ENCODE measurements at regions not wholly inside any gene's neighbourhood (a gene's known extent, or its start where the extent isn't known, plus 50 kb on each side); places are given as distances from the start of the nearest gene placed in this dataset.

DNA sequence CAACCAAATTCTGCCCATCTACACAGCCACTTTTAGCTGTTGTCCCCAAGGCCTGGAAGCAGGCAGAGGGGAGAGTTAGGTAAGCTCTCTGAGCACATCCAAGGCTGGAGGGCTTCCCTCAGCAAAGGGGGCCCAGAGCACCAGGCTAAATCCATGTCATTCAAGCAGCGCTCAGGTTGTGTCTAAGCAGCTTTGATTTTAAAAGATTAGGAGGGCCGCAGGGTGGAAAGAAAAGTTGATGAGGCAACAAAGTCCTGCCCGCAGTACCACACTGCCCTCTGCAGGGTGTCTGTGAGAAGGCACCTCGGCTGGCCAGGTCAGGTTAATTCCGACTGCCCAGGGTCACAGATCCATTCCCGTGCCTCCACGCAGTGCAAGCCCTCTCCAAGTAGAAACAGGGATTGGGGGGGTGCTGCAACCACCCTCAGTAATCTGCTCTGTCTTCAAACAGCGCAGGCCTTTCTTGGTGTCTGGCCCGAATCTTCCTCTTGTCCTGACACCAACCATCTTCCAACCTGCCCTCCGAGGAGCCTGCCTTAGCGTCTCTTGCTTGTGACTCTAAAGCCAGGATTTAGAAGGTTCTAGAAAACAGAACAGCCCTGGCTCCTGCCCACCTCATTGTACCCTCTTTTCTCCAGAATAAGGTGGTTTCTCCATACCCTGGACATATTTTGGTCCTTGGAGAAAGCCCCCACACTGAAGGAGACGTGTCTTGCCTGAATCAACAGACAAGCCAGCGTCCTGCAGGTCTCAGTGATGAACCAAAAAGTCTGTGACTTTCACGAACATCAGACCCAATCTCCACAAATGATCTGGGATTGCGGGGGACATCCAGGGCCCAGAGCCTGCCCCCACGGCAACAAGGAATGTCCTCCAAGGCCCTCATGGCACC lies 289.2 kb downstream of the TNS1 start:
- H3K27me3 ChIP-seq (ENCODE audit: control insufficient read depth in 1 of 2, insufficient read depth in 2 of 2, low read length in 1 of 2) = no peaks in the 10 kb centered on the region
- no peak overlapping the region for H3K4me3 ChIP-seq (ENCODE audit: low read length in 2 of 2)
- peaks cover 0 to 2% of the 10 kb centered on the region in 2 donors for H3K4me1 ChIP-seq (ENCODE audit: control insufficient read depth in 1 of 2, insufficient read depth in 2 of 2, low read length in 2 of 2)
- WGBS, 2 donors = 30 to 31% methylated on average over 16 of the region's 16 CpGs
- H3K9me3 ChIP-seq (ENCODE audit: control insufficient read depth, low read length) = no peaks in the 10 kb centered on the region
- peak overlapping the region in 1 of 2 donors; percentile 29 for H3K27ac ChIP-seq (ENCODE audit: low read depth in 1 of 2, low read length in 2 of 2)
- DNase-seq (peak; percentile 85 to 93), ATAC-seq (ENCODE audit: low FRiP score) (peak; percentile 93)
- peaks cover 0 to 2% of the 10 kb centered on the region in 2 donors for H3K36me3 ChIP-seq (ENCODE audit: control insufficient read depth in 1 of 2, insufficient read depth in 2 of 2, low read length in 1 of 2)
- intact Hi-C loops (cut with DNase I) = loop anchor here (5.0 to 10.0 kb wide), 5 partner anchors 61 to 1026 kb away; partner anchors contain the start of gene IGFBP5 (in 1 of the 2)

DNA sequence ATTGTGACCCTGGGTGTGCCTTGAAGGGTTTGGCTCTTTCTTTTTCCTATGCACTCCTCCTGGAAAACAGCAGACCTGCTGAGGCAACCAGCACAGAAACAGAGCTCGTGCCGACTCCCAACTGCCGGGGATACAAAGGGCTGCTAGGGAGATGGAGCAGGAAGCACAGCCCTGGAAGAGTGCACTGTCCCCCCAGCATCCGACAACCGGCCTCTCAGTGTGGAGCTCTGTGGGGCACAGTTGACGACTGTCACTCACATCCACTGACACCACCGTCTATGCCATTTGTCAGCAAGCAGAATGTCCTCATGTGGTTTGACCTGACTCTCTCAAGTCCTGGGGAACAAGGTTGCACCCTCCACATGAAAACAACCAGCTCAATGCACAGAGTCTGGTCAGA lies 290.4 kb downstream of the TNS1 start:
- no peak for DNase-seq
- H3K4me1 ChIP-seq (ENCODE audit: control insufficient read depth in 1 of 2, insufficient read depth in 2 of 2, low read length in 2 of 2) = peaks cover 0 to 2% of the 10 kb centered on the region in 2 donors
- intact Hi-C loops (cut with DNase I) = loop anchor here (5.0 to 10.0 kb wide), 5 partner anchors 60 to 1025 kb away; partner anchors contain the start of gene IGFBP5 (in 1 of the 2)

DNA sequence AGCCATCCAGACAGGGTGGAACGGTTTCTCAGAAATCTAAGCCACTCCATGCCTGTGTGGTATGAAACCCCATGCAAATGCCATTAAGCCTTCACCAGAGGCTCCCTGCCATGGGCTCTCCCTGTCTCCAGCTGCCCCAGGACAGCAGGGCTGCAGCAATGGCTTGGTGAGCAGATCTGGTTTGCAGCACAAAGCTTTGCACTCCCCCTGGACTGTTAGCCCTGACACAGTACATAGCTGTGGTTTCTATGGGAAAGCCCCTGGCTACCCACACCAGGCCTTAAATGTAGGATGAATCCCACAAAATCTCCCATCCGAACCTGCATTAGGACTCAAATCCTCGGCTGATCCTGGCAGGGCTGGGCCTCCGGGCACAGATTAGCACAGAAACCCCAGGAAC lies 291.6 kb downstream of the TNS1 start:
- DNase-seq (no peak), ATAC-seq (ENCODE audit: low FRiP score) (no peak)
- WGBS, 2 donors = 82 to 86% methylated on average over 4 of the region's 4 CpGs
- no peaks in the 10 kb centered on the region for H3K9me3 ChIP-seq (ENCODE audit: control insufficient read depth, low read length)
- no peak overlapping the region for H3K4me3 ChIP-seq (ENCODE audit: low read length in 2 of 2)
- H3K36me3 ChIP-seq (ENCODE audit: control insufficient read depth in 1 of 2, insufficient read depth in 2 of 2, low read length in 1 of 2) = peaks cover 0 to 2% of the 10 kb centered on the region in 2 donors
- no peaks in the 10 kb centered on the region for H3K27me3 ChIP-seq (ENCODE audit: control insufficient read depth in 1 of 2, insufficient read depth in 2 of 2, low read length in 1 of 2)
- intact Hi-C loops (cut with DNase I) = loop anchor here (5.0 to 10.0 kb wide), 5 partner anchors 59 to 1024 kb away; partner anchors contain the start of gene IGFBP5 (in 1 of the 2)
- peaks cover 0 to 7% of the 10 kb centered on the region in 2 donors for H3K4me1 ChIP-seq (ENCODE audit: control insufficient read depth in 1 of 2, insufficient read depth in 2 of 2, low read length in 2 of 2)
- no peak overlapping the region for H3K27ac ChIP-seq (ENCODE audit: low read depth in 1 of 2, low read length in 2 of 2)

More for the DNA sequence above, 290.4 kb downstream of the TNS1 start:
- H3K27me3 ChIP-seq (ENCODE audit: control insufficient read depth in 1 of 2, insufficient read depth in 2 of 2, low read length in 1 of 2) = no peaks in the 10 kb centered on the region
- H3K36me3 ChIP-seq (ENCODE audit: control insufficient read depth in 1 of 2, insufficient read depth in 2 of 2, low read length in 1 of 2) = peaks cover 0 to 2% of the 10 kb centered on the region in 2 donors
- H3K27ac ChIP-seq (ENCODE audit: low read depth in 1 of 2, low read length in 2 of 2) = no peak overlapping the region
- no peaks in the 10 kb centered on the region for H3K9me3 ChIP-seq (ENCODE audit: control insufficient read depth, low read length)
- 95 to 97% methylated on average over 7 of the region's 7 CpGs for WGBS, 2 donors
- ATAC-seq (ENCODE audit: low FRiP score) = no peak
- no peak overlapping the region for H3K4me3 ChIP-seq (ENCODE audit: low read length in 2 of 2)

DNA sequence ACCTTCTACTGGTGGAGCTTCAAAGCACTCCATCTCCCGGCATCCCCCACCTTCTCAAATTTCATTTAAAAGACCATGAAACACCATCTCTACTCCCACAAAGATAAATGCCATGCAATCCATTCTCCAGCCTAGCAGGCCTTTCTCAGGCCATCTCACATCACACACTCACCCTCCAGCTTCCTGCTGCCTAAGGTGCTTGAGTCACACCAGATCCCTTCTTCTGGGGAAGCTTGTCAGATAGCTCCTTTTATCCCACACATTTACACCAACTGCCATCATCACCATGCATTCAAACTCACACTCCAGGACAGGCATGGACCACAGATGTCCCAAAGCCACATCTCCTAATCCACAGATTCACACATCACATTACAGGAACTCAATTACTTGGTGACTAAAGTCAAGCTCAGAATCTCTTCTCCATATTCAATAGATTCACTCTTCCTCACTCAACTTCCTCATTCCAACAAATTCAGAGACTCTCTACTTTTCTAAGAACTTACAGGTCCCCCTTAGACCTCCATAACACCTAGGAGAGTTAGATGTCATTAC lies 292.5 kb downstream of the TNS1 start:
- no peak overlapping the region for H3K27ac ChIP-seq (ENCODE audit: low read depth in 1 of 2, low read length in 2 of 2)
- intact Hi-C loops (cut with DNase I) = loop anchor here (5.0 to 10.0 kb wide), 5 partner anchors 58 to 1023 kb away; partner anchors contain the start of gene IGFBP5 (in 1 of the 2)
- no peak for DNase-seq
- peaks cover 0 to 7% of the 10 kb centered on the region in 2 donors for H3K4me1 ChIP-seq (ENCODE audit: control insufficient read depth in 1 of 2, insufficient read depth in 2 of 2, low read length in 2 of 2)
- 86% methylated on average over 1 of the region's 1 CpG for WGBS, 2 donors
- H3K9me3 ChIP-seq (ENCODE audit: control insufficient read depth, low read length) = no peaks in the 10 kb centered on the region
- no peaks in the 10 kb centered on the region for H3K27me3 ChIP-seq (ENCODE audit: control insufficient read depth in 1 of 2, insufficient read depth in 2 of 2, low read length in 1 of 2)
- H3K36me3 ChIP-seq (ENCODE audit: control insufficient read depth in 1 of 2, insufficient read depth in 2 of 2, low read length in 1 of 2) = peaks cover 0 to 2% of the 10 kb centered on the region in 2 donors
- ATAC-seq (ENCODE audit: low FRiP score) = no peak
- H3K4me3 ChIP-seq (ENCODE audit: low read length in 2 of 2) = no peak overlapping the region

DNA sequence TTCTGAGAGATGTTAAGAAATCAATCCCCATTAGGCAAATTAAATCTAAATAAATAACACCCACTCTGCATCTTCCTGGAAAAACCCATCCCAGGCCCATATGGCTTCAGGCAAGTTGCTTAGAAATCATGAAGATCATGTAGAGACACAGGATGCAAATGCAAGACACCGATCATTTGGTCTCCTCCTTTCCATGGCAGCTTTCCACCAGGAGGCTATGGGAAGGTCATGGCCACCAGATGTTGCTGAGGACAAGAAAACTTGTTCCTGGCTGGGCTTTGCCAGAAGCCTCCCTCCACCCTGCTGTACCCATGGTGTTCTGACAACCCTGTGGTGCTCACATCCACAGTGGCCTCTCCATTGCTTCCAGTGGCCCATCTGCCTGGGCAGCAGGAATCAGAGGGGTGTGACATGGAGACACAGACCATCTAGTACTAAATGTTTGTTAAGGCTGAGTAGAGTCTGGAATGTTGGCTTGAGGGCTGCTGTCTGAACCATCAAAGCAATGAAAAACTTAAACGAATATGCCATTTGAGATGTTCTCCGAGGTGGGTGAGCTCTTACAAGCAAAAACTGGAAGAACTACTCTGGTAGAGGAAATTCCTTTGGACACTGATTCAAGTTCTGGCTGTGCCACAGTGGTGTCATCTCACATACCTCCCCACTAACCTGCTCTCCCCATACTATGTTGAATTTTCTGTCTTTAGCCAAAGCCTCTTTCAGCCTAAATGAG lies 293.2 kb downstream of the TNS1 start:
- no peaks in the 10 kb centered on the region for H3K27me3 ChIP-seq (ENCODE audit: control insufficient read depth in 1 of 2, insufficient read depth in 2 of 2, low read length in 1 of 2)
- H3K9me3 ChIP-seq (ENCODE audit: control insufficient read depth, low read length) = no peaks in the 10 kb centered on the region
- 75 to 81% methylated on average over 3 of the region's 3 CpGs for WGBS, 2 donors
- intact Hi-C loops (cut with DNase I) = loop anchor here (5.0 to 10.0 kb wide), 5 partner anchors 57 to 1022 kb away; partner anchors contain the start of gene IGFBP5 (in 1 of the 2)
- no peak overlapping the region for H3K4me3 ChIP-seq (ENCODE audit: low read length in 2 of 2)
- no peak overlapping the region for H3K27ac ChIP-seq (ENCODE audit: low read depth in 1 of 2, low read length in 2 of 2)
- no peak for ATAC-seq (ENCODE audit: low FRiP score)
- no peak for DNase-seq
- peaks cover 4 to 7% of the 10 kb centered on the region in 2 donors for H3K4me1 ChIP-seq (ENCODE audit: control insufficient read depth in 1 of 2, insufficient read depth in 2 of 2, low read length in 2 of 2)
- peaks cover 0 to 2% of the 10 kb centered on the region in 2 donors for H3K36me3 ChIP-seq (ENCODE audit: control insufficient read depth in 1 of 2, insufficient read depth in 2 of 2, low read length in 1 of 2)

DNA sequence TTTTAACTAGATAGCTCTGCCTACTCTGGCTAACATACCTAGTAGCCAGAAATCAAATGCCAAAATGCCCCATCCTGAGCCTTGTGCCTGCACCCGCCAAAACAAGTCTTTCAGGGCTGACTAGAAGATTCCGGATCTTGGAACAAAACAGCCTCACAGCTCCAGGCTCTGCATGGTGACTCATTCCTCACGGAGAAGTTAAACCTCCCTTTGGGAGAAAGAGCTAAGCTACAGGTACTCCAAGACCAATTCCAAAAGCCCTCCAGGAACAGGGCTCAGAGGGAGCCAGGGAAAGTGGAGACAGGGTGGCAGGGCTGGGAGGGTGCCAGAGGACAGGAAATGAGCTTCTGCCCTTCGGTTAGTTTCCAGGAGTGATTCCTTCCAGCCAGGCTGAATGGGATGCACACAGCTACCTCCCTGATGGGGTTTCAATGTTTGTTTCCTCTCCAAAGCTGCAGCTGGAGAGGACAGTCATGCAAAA lies 295.6 kb downstream of the TNS1 start:
- WGBS, 2 donors = 4 to 6% methylated on average over 4 of the region's 4 CpGs
- DNase-seq (no peak), ATAC-seq (ENCODE audit: low FRiP score) (peak; percentile 54)
- Histone ChIP-seq H3K4me1 (ENCODE audit: control insufficient read depth in 1 of 2, insufficient read depth in 2 of 2, low read length in 2 of 2) (peaks cover 4 to 7% of the 10 kb centered on the region in 2 donors), H3K4me3 (ENCODE audit: low read length in 2 of 2) (no peak overlapping the region), H3K27me3 (ENCODE audit: control insufficient read depth in 1 of 2, insufficient read depth in 2 of 2, low read length in 1 of 2) (no peaks in the 10 kb centered on the region), H3K9me3 (ENCODE audit: control insufficient read depth, low read length) (no peaks in the 10 kb centered on the region), H3K27ac (ENCODE audit: low read depth in 1 of 2, low read length in 2 of 2) (peak overlapping the region in 1 of 2 donors; percentile 90), H3K36me3 (ENCODE audit: control insufficient read depth in 1 of 2, insufficient read depth in 2 of 2, low read length in 1 of 2) (peaks cover 0 to 2% of the 10 kb centered on the region in 2 donors)
- intact Hi-C loops (cut with DNase I) = no loop called here

DNA sequence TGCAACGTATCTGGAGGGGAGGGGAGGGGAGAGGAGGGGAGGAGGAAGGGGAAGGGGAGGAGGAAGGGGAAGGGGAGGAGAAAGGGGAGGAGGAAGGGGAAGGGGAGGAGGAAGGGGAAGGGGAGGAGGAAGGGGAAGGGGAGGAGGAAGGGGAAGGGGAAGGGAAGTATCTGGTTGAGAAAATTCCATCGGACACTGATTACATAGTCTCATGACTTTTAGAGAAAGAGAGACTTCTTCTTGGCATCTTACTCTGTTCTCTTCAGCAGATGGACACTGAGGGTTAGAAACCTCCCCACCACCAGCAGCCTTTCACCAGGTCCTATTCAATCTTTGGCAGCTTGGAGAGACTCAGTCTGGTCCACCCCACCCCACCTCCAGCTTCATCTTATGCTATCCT lies 296.3 kb downstream of the TNS1 start:
- no peaks in the 10 kb centered on the region for H3K9me3 ChIP-seq (ENCODE audit: control insufficient read depth, low read length)
- peak overlapping the region in 1 of 2 donors; percentile 90 for H3K27ac ChIP-seq (ENCODE audit: low read depth in 1 of 2, low read length in 2 of 2)
- ATAC-seq (ENCODE audit: low FRiP score) (no peak), DNase-seq (no peak)
- H3K27me3 ChIP-seq (ENCODE audit: control insufficient read depth in 1 of 2, insufficient read depth in 2 of 2, low read length in 1 of 2) = no peaks in the 10 kb centered on the region
- H3K36me3 ChIP-seq (ENCODE audit: control insufficient read depth in 1 of 2, insufficient read depth in 2 of 2, low read length in 1 of 2) = peaks cover 0 to 2% of the 10 kb centered on the region in 2 donors
- WGBS, 2 donors = 67 to 87% methylated on average over 2 of the region's 2 CpGs
- intact Hi-C loops (cut with DNase I) = no loop called here
- no peak overlapping the region for H3K4me3 ChIP-seq (ENCODE audit: low read length in 2 of 2)
- peaks cover 4 to 7% of the 10 kb centered on the region in 2 donors for H3K4me1 ChIP-seq (ENCODE audit: control insufficient read depth in 1 of 2, insufficient read depth in 2 of 2, low read length in 2 of 2)

DNA sequence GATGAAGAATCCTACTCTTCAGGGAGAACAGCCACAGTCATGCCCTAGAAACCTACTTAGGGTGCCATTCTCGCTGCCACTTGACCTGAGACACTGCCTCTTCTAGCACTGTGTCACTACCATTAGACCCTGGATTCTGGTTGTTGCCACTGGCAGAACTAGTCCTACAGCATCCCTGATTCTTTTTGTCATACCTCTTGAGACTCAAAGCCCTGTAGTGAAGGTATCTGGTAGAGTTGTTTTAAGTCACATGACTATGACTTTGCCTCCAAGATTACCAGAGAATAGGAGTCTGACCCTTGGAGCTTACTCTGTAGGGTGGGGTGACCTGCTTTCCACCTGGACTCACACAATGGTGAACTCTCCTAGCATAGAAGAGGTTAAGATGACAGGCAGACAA lies 296.7 kb downstream of the TNS1 start:
- WGBS, 2 donors = 91 to 99% methylated on average over 1 of the region's 1 CpG
- DNase-seq = no peak
- ATAC-seq (ENCODE audit: low FRiP score) = no peak
- Histone ChIP-seq H3K27ac (ENCODE audit: low read depth in 1 of 2, low read length in 2 of 2) (peak overlapping the region in 1 of 2 donors; percentile 4), H3K27me3 (ENCODE audit: control insufficient read depth in 1 of 2, insufficient read depth in 2 of 2, low read length in 1 of 2) (no peaks in the 10 kb centered on the region), H3K4me1 (ENCODE audit: control insufficient read depth in 1 of 2, insufficient read depth in 2 of 2, low read length in 2 of 2) (peaks cover 4 to 7% of the 10 kb centered on the region in 2 donors), H3K36me3 (ENCODE audit: control insufficient read depth in 1 of 2, insufficient read depth in 2 of 2, low read length in 1 of 2) (peaks cover 0 to 2% of the 10 kb centered on the region in 2 donors), H3K4me3 (ENCODE audit: low read length in 2 of 2) (no peak overlapping the region), H3K9me3 (ENCODE audit: control insufficient read depth, low read length) (no peaks in the 10 kb centered on the region)
- intact Hi-C loops (cut with DNase I) = no loop called here

Measured in aorta (tissue), 5 donors.